Adrenal gland (tissue), 9 donors: ENCODE measurements at regions not wholly inside any gene's neighbourhood (a gene's known extent, or its start where the extent isn't known, plus 50 kb on each side); places are given as distances from the start of the nearest gene placed in this dataset.
"Not testable (repeated sequence)": the region's sequence is repeated elsewhere in the genome, so short reads cannot be mapped to it uniquely, and the experiment has no call there.

Experiments used
- DNase-seq, 7 donors: peaks; one replicate each; pipeline ENCODE4 v3.0.0-alpha.2; 2019 to 2020
- H3K27ac ChIP-seq, 5 donors: fragments of 200-600 bp; sonication (generic) in 4 of 5; 1 replicate in 3 of 5; 2 replicates in 2 of 5; pipeline versions ENCODE4 v1.5.1 to v1.8.0; 2016 to 2020; ENCODE audit warnings: mild to moderate bottlenecking in 1 of 5
- H3K27me3 ChIP-seq: fragments of 200-600 bp; 2 replicates; pipeline ENCODE4 v1.8.0; 2021
- H3K36me3 ChIP-seq, 2 donors: fragments of 200-600 bp; replicated peaks in 1 of 2; 1 replicate in 1 of 2; 2 replicates in 1 of 2; pipeline versions ENCODE4 v1.5.1 to v1.8.0; 2018 to 2022
- H3K4me1 ChIP-seq, 2 donors: fragments of 200-600 bp; replicated peaks in 1 of 2; 1 replicate in 1 of 2; 2 replicates in 1 of 2; pipeline versions ENCODE4 v1.5.1 to v1.8.0; 2018 to 2021
- H3K4me3 ChIP-seq, 4 donors: fragments of 200-600 bp; sonication (generic) in 3 of 4; one replicate each; pipeline ENCODE4 v1.5.1; 2016 to 2018
- H3K9me3 ChIP-seq, 3 donors: fragments of 200-600 bp; sonication (generic) in 1 of 3; replicated peaks in 1 of 3; 1 replicate in 2 of 3; 2 replicates in 1 of 3; pipeline versions ENCODE4 v1.5.1 to v1.8.0; 2016 to 2021
- CTCF ChIP-seq, 6 experiments: fragments of 450-650 bp in 4 of 6; fragments of 200-600 bp in 2 of 6; sonication (generic) in 1 of 6; IDR thresholded peaks; 1 replicate in 5 of 6; 2 replicates in 1 of 6; pipeline versions ENCODE4 v1.5.1 to v1.8.0; 2016 to 2021; ENCODE audit warnings: antibody characterized with exemption in 6 of 6, mild to moderate bottlenecking in 2 of 6, moderate library complexity in 1 of 6
- POLR2A ChIP-seq, 2 donors: fragments of 450-650 bp; IDR thresholded peaks; one replicate each; pipeline ENCODE4 v1.6.1; 2017; ENCODE audit warnings: antibody characterized with exemption in 2 of 2, mild to moderate bottlenecking in 2 of 2, moderate library complexity in 1 of 2
- WGBS, 4 donors: extraction: QIAGEN DNeasy Blood & Tissue Kit in 2 of 4; methylation state at CpG; one replicate each; pipeline versions ENCODE4 v1.1.5 to v1.1.7; 2013 to 2017; 5-methylcytosine and 5-hydroxymethylcytosine counted together
- intact Hi-C, 2 donors: fragments of 100-400 bp; cut with DNase I; formaldehyde crosslinking; loops; one replicate each; pipeline versions ENCODE4 v1.14.1 to v1.15.0; 2022 to 2023
- donor health status: healthy with polysubstance abuse.
- donor health status: Bipolar disorder and iron deficiency.
- donor health status: DM: yes; HTN: yes; CAD: no.
- donor health status: DM: no; HTN: no; CAD: no.
- donor health status: DM: no; HTN: no; CAD: no.

GRCh38 chr1:101128211-101128727 lies 102.7 kb upstream of the DPH5 start:
- no peak for DNase-seq
- TF ChIP-seq POLR2A (IDR thresholded peaks at IDR 0.05) (no peak), CTCF (IDR thresholded peaks at IDR 0.05) (no peak)
- WGBS, 4 donors, result 43 to 63% (median 58%) methylated on average over 3 of the region's 3 CpGs
- no peak overlapping the region for H3K27ac ChIP-seq
- H3K36me3 ChIP-seq, result no peaks in the 10 kb centered on the region
- intact Hi-C loops, result no loop called here
- peaks cover 0 to 9% of the 10 kb centered on the region in 2 donors for H3K4me1 ChIP-seq
- H3K9me3 ChIP-seq, result no peaks in the 10 kb centered on the region
- no peak overlapping the region for H3K4me3 ChIP-seq
- H3K27me3 ChIP-seq, result no peaks in the 10 kb centered on the region

GRCh38 chr1:101124405-101124804 lies 98.8 kb upstream of the DPH5 start:
- TF ChIP-seq POLR2A (IDR thresholded peaks at IDR 0.05) (no peak), CTCF (IDR thresholded peaks at IDR 0.05) (no peak)
- Histone ChIP-seq H3K27ac (no peak overlapping the region), H3K4me1 (no peaks in the 10 kb centered on the region), H3K4me3 (no peak overlapping the region), H3K27me3 (no peaks in the 10 kb centered on the region), H3K9me3 (no peaks in the 10 kb centered on the region), H3K36me3 (no peaks in the 10 kb centered on the region)
- DNase-seq, result no peak
- WGBS, 4 donors, result 88 to 92% (median 92%) methylated on average over 2 of the region's 2 CpGs
- intact Hi-C loops, result no loop called here

- H3K27ac ChIP-seq, H3K4me3 ChIP-seq, H3K9me3 ChIP-seq, H3K36me3 ChIP-seq, H3K27me3 ChIP-seq, DNase-seq, H3K4me1 ChIP-seq, intact Hi-C loops: not testable (repeated sequence)
- 88 to 95% (median 91%) methylated on average over 4 of the region's 4 CpGs for WGBS, 4 donors
These were observed 98.3 kb upstream of the DPH5 start for GRCh38 chr1:101123904-101124303.

- Histone ChIP-seq H3K4me3 (no peak overlapping the region), H3K27ac (no peak overlapping the region), H3K27me3 (no peaks in the 10 kb centered on the region), H3K9me3 (no peaks in the 10 kb centered on the region), H3K4me1 (no peaks in the 10 kb centered on the region), H3K36me3 (no peaks in the 10 kb centered on the region)
- WGBS, 4 donors, result 83 to 90% (median 83%) methylated on average over 8 of the region's 8 CpGs
- intact Hi-C loops, result no loop called here
- no peak for TF ChIP-seq POLR2A (IDR thresholded peaks at IDR 0.05)
- no peak for TF ChIP-seq CTCF (IDR thresholded peaks at IDR 0.05)
- no peak for DNase-seq
These were observed 97.0 kb upstream of the DPH5 start for GRCh38 chr1:101122452-101123166.

- intact Hi-C loops, result no loop called here
- Histone ChIP-seq H3K36me3 (no peaks in the 10 kb centered on the region), H3K27me3 (no peaks in the 10 kb centered on the region), H3K27ac (no peak overlapping the region), H3K9me3 (no peaks in the 10 kb centered on the region), H3K4me1 (no peaks in the 10 kb centered on the region), H3K4me3 (no peak overlapping the region)
- 75 to 85% (median 84%) methylated on average over 2 of the region's 2 CpGs for WGBS, 4 donors
- no peak for DNase-seq
- TF ChIP-seq POLR2A (IDR thresholded peaks at IDR 0.05) (no peak), CTCF (IDR thresholded peaks at IDR 0.05) (no peak)
These were observed 96.4 kb upstream of the DPH5 start for GRCh38 chr1:101121975-101122374.
